Tibial artery (tissue), 4 donors: ENCODE measurements at regions not wholly inside any gene's neighbourhood (a gene's known extent, or its start where the extent isn't known, plus 50 kb on each side); places are given as distances from the start of the nearest gene placed in this dataset.

Experiments used
- DNase-seq, 2 donors: peaks; one replicate each; pipeline ENCODE4 v3.0.0-alpha.2; 2019
- H3K27ac ChIP-seq, 2 donors: fragments of 200-600 bp; sonication (generic) in 1 of 2; 1 replicate in 1 of 2; 2 replicates in 1 of 2; pipeline ENCODE4 v1.5.1; 2018 to 2019; ENCODE audit warnings: mild to moderate bottlenecking in 1 of 2
- H3K27me3 ChIP-seq, 2 donors: fragments of 200-600 bp; sonication (generic) in 1 of 2; one replicate each; pipeline versions ENCODE4 v1.5.1 to v1.6.0; 2016 to 2019
- H3K36me3 ChIP-seq, 3 donors: fragments of 200-600 bp; sonication (generic) in 2 of 3; one replicate each; pipeline ENCODE4 v1.5.1; 2016 to 2019; ENCODE audit warnings: mild to moderate bottlenecking in 2 of 3
- H3K4me1 ChIP-seq, 4 donors: fragments of 200-600 bp; sonication (generic) in 2 of 4; 1 replicate in 3 of 4; 2 replicates in 1 of 4; pipeline ENCODE4 v1.5.1; 2016 to 2019
- H3K4me3 ChIP-seq, 2 donors: fragments of 200-600 bp; sonication (generic) in 1 of 2; 1 replicate in 1 of 2; 2 replicates in 1 of 2; pipeline ENCODE4 v1.5.1; 2018 to 2019; ENCODE audit warnings: mild to moderate bottlenecking in 2 of 2
- H3K9me3 ChIP-seq, 3 donors: fragments of 200-600 bp; sonication (generic) in 1 of 3; one replicate each; pipeline ENCODE4 v1.5.1; 2016 to 2019
- CTCF ChIP-seq, 2 experiments: fragments of 200-600 bp in 1 of 2; fragments of 450-650 bp in 1 of 2; IDR thresholded peaks; one replicate each; pipeline ENCODE4 v1.5.1; 2017 to 2019; ENCODE audit warnings: antibody characterized with exemption in 2 of 2, mild to moderate bottlenecking in 1 of 2, moderate library complexity in 1 of 2
- intact Hi-C: fragments of 100-400 bp; cut with DNase I; formaldehyde crosslinking; loops from one replicate; pipeline ENCODE4 v1.15.0; 2023; ENCODE audit warnings: low total_unique reads

DNA sequence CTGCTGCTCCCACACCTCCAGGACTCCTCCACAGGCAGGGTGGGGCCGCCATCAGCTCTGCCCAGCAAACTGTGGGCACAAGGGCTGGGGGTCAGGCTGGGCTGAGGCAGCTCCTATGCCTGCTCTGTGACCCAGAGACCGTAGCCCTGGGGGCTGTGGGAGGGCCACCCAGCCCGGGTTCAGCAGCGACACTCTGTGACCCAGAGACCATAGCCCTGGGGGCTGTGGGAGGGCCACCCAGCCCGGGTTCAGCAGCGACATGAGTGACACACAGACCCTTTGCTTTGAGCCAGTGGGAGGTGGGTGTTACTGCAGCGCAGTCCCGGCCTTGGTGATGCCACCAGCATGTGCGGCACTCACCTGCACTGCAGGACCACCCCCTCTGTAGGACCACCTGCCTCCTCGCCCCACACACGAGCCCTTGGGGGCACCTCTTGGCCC lies 118.9 kb upstream of the LPCAT1 start:
- no peak for TF ChIP-seq CTCF (IDR thresholded peaks at IDR 0.05)
- DNase-seq: peak in 1 of 2 donors; percentile 43
- Histone ChIP-seq H3K4me3 (no peak overlapping the region), H3K36me3 (no peaks in the 10 kb centered on the region), H3K27ac (no peak overlapping the region), H3K9me3 (no peaks in the 10 kb centered on the region), H3K27me3 (peaks cover 0 to 24% of the 10 kb centered on the region in 2 donors), H3K4me1 (peaks cover 0 to 13% (median 5%) of the 10 kb centered on the region in 4 donors)
- intact Hi-C loops: loop anchor here (5.0 kb wide), 1 partner anchor 160 kb away; no protein-coding TSS in a partner anchor

DNA sequence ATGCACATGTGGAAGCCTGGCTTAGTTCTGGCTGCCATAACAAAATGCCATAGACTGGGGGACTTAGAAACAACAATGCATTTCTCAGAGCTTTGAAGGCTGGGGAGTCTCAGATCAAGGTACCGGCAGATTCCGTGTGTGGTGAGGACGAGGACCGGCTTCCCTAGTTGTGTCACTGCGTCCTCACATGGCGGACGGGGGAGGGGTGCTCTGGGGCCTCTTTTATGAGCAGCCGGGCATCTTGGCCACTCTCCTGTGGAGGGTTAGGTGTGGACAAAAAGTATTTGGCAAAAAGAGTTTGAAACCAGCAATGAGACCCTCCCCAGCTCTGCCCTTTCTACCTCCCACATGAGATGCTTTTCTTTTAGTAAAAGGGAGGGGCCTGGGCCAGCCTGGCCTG lies 118.5 kb upstream of the LPCAT1 start:
- Histone ChIP-seq H3K4me1 (peaks cover 0 to 13% (median 5%) of the 10 kb centered on the region in 4 donors), H3K36me3 (no peaks in the 10 kb centered on the region), H3K9me3 (no peaks in the 10 kb centered on the region), H3K27me3 (peaks cover 0 to 22% of the 10 kb centered on the region in 2 donors), H3K27ac (no peak overlapping the region), H3K4me3 (no peak overlapping the region)
- TF ChIP-seq CTCF (IDR thresholded peaks at IDR 0.05): no peak
- peak in 1 of 2 donors; percentile 41 for DNase-seq
- intact Hi-C loops: loop anchor here (5.0 kb wide), 1 partner anchor 160 kb away; no protein-coding TSS in a partner anchor

- peak; percentile 67 to 76 for TF ChIP-seq CTCF (IDR thresholded peaks at IDR 0.05)
- peak; percentile 85 to 87 for DNase-seq
- intact Hi-C loops: loop anchor here (5.0 kb wide), 1 partner anchor 159 kb away; no protein-coding TSS in a partner anchor
- Histone ChIP-seq H3K27ac (no peak overlapping the region), H3K36me3 (no peaks in the 10 kb centered on the region), H3K9me3 (no peaks in the 10 kb centered on the region), H3K4me3 (no peak overlapping the region), H3K4me1 (peaks cover 0 to 13% (median 5%) of the 10 kb centered on the region in 4 donors), H3K27me3 (peaks cover 0 to 22% of the 10 kb centered on the region in 2 donors)
Observed at GRCh38 chr5:1641560-1642166, 117.9 kb upstream of the LPCAT1 start.

GRCh38 chr5:1641041-1641440 lies 117.3 kb upstream of the LPCAT1 start:
- Histone ChIP-seq H3K4me1 (peaks cover 0 to 13% (median 5%) of the 10 kb centered on the region in 4 donors), H3K27me3 (peaks cover 0 to 22% of the 10 kb centered on the region in 2 donors), H3K27ac (no peak overlapping the region), H3K36me3 (no peaks in the 10 kb centered on the region), H3K4me3 (no peak overlapping the region), H3K9me3 (no peaks in the 10 kb centered on the region)
- peak in 1 of 2 donors; percentile 51 for DNase-seq
- TF ChIP-seq CTCF (IDR thresholded peaks at IDR 0.05): no peak
- intact Hi-C loops: loop anchor here (5.0 kb wide), 1 partner anchor 159 kb away; no protein-coding TSS in a partner anchor

GRCh38 chr5:1640421-1640881 lies 116.7 kb upstream of the LPCAT1 start:
- Histone ChIP-seq H3K4me1 (peaks cover 0 to 13% (median 5%) of the 10 kb centered on the region in 4 donors), H3K9me3 (no peaks in the 10 kb centered on the region), H3K4me3 (no peak overlapping the region), H3K27ac (no peak overlapping the region), H3K27me3 (peaks cover 0 to 22% of the 10 kb centered on the region in 2 donors), H3K36me3 (no peaks in the 10 kb centered on the region)
- TF ChIP-seq CTCF (IDR thresholded peaks at IDR 0.05): no peak
- peak; percentile 12 to 59 for DNase-seq
- intact Hi-C loops: loop anchor here (5.0 kb wide), 1 partner anchor 158 kb away; no protein-coding TSS in a partner anchor
